HL-60 (cell line): ENCODE measurements at regions not wholly inside any gene's neighbourhood (a gene's known extent, or its start where the extent isn't known, plus 50 kb on each side); places are given as distances from the start of the nearest gene placed in this dataset.

Experiments
- GABPA ChIP-seq: IDR thresholded peaks from 2 replicates; pipeline ENCODE4 v1.6.1; 2012; ENCODE audit warnings: low read depth
- TF ChIP-seq, protein P1 (sequence below): IDR thresholded peaks from one replicate; pipeline ENCODE4 v1.5.1; 2011; ENCODE audit warnings: low read length, control low read depth, inconsistent platforms; ENCODE audit not compliant: insufficient read depth

DNA sequence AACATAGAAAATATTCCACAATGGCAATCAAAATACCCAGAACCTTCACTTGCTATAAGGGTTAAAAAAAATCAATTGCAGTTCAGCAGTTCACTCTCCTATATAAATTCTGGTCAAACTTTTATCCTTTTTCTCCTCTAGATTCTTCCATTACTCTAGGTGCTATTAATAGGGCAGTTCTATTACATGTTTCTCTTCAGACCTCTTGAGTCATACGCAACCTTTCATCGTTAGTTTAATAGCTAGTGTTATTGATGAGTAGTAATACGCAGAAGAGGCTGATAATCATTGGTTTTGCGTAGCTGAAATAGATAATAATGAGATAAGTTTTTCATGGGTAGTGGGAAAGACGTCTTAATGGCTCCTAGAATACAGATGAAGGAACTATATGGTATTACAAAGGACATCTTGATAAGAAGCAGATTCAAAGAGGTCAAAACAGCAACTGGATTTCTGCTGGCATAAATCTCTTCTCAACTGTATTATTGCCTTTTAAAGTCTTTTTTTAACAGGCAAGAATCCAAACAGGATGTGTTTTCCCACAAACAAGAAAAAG, 118.3 kb upstream of the STARD13 start:
- no peak for TF ChIP-seq GABPA
- TF ChIP-seq, protein P1, sequence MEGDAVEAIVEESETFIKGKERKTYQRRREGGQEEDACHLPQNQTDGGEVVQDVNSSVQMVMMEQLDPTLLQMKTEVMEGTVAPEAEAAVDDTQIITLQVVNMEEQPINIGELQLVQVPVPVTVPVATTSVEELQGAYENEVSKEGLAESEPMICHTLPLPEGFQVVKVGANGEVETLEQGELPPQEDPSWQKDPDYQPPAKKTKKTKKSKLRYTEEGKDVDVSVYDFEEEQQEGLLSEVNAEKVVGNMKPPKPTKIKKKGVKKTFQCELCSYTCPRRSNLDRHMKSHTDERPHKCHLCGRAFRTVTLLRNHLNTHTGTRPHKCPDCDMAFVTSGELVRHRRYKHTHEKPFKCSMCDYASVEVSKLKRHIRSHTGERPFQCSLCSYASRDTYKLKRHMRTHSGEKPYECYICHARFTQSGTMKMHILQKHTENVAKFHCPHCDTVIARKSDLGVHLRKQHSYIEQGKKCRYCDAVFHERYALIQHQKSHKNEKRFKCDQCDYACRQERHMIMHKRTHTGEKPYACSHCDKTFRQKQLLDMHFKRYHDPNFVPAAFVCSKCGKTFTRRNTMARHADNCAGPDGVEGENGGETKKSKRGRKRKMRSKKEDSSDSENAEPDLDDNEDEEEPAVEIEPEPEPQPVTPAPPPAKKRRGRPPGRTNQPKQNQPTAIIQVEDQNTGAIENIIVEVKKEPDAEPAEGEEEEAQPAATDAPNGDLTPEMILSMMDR = no peak
